RWPE1 (cell line): ENCODE measurements at regions not wholly inside any gene's neighbourhood (a gene's known extent, or its start where the extent isn't known, plus 50 kb on each side); places are given as distances from the start of the nearest gene placed in this dataset.

Source experiments
- CTCF ChIA-PET: fragments of 350-600 bp; sonication (Branson Sonifier 250); formaldehyde crosslinking; extraction: SDS; loops from one replicate; lab custom pipeline; 2021; lab: Yijun Ruan, JAX
- POLR2A ChIA-PET: fragments of 400-600 bp; formaldehyde crosslinking; extraction: SDS; loops from one replicate; lab custom pipeline; 2020; ENCODE audit warnings: antibody characterized with exemption; ENCODE audit not compliant: low non-redundant PET; lab: Yijun Ruan, JAX
- DNase-seq: peaks from one replicate; pipeline ENCODE4 v3.0.0; 2012; ENCODE audit warnings: low spot score
- H3K27ac ChIP-seq: fragments of 450-650 bp; 2 replicates; pipeline ENCODE4 v1.5.1; 2017
- CTCF ChIP-seq: fragments of 450-650 bp; conservative IDR thresholded peaks from 2 replicates; pipeline ENCODE4 v1.5.1; 2017; ENCODE audit warnings: low read depth, mild to moderate bottlenecking

GRCh38 chr5:60340326-60340725, 359.6 kb downstream of the DEPDC1B start:
- DNase-seq: no peak
- no peak overlapping the region for H3K27ac ChIP-seq
- TF ChIP-seq CTCF: no peak
- ChIA-PET CTCF (interaction anchor here (0.5 to 0.9 kb wide), 3 partner anchors 44 to 349 kb away, joined by 3 to 5 read pairs (median 5); no protein-coding TSS in a partner anchor), POLR2A (no interaction called here)

GRCh38 chr5:60339691-60340201, 360.2 kb downstream of the DEPDC1B start:
- H3K27ac ChIP-seq: no peak overlapping the region
- CTCF ChIA-PET: interaction anchor here (0.6 kb wide), 1 partner anchor 427 kb away, joined by 4 read pairs; no protein-coding TSS in a partner anchor
- POLR2A ChIA-PET: interaction anchor here (0.7 kb wide), 1 partner anchor 10 kb away, joined by 3 read pairs; no protein-coding TSS in a partner anchor
- DNase-seq: no peak
- no peak for TF ChIP-seq CTCF

GRCh38 chr5:60338846-60339245, 361.1 kb downstream of the DEPDC1B start:
- TF ChIP-seq CTCF: no peak
- ChIA-PET CTCF (interaction anchor here (0.6 kb wide), 1 partner anchor 426 kb away, joined by 4 read pairs; no protein-coding TSS in a partner anchor), POLR2A (no interaction called here)
- H3K27ac ChIP-seq: no peak overlapping the region
- no peak for DNase-seq

- TF ChIP-seq CTCF: no peak
- CTCF ChIA-PET: no interaction called here
- no peak for DNase-seq
- POLR2A ChIA-PET: no interaction called here
- H3K27ac ChIP-seq: no peak overlapping the region
Observed at GRCh38 chr5:60336491-60336890, 363.5 kb downstream of the DEPDC1B start.

- no peak for TF ChIP-seq CTCF
- no peak for DNase-seq
- ChIA-PET CTCF (no interaction called here), POLR2A (no interaction called here)
- H3K27ac ChIP-seq: no peak overlapping the region
Observed at GRCh38 chr5:60335913-60336312, 364.1 kb downstream of the DEPDC1B start.

GRCh38 chr5:60334281-60334713, 365.7 kb downstream of the DEPDC1B start:
- TF ChIP-seq CTCF: no peak
- CTCF ChIA-PET: no interaction called here
- peak; percentile 68 for DNase-seq
- no peak overlapping the region for H3K27ac ChIP-seq
- POLR2A ChIA-PET: no interaction called here
